MM.1S (cell line): ENCODE measurements at regions not wholly inside any gene's neighbourhood (a gene's known extent, or its start where the extent isn't known, plus 50 kb on each side); places are given as distances from the start of the nearest gene placed in this dataset.

Source experiments
- CTCF ChIP-seq: fragments of 300-600 bp; sonication (generic); IDR thresholded peaks from 2 replicates; pipeline ENCODE4 v1.5.1; 2016; ENCODE audit warnings: antibody characterized with exemption, low read length, mixed read lengths
- EZH2 ChIP-seq: fragments of 300-600 bp; sonication (generic); optimal IDR thresholded peaks from 2 replicates; pipeline ENCODE3; 2017; ENCODE audit warnings: low read depth, mild to moderate bottlenecking, antibody characterized with exemption, low read length, mixed read lengths
- EZH2phosphoT487 ChIP-seq: fragments of 300-600 bp; sonication (generic); IDR thresholded peaks from 2 replicates; pipeline ENCODE4 v1.6.1; 2018; ENCODE audit warnings: antibody characterized with exemption, low read length

- TF ChIP-seq CTCF = no peak
- no peak for TF ChIP-seq EZH2
- TF ChIP-seq EZH2phosphoT487 = no peak
These were observed 147.1 kb downstream of the KIF26A start for GRCh38 chr14:104285508-104285840.
